ENCODE measurements at regions not wholly inside any gene's neighbourhood (a gene's known extent, or its start where the extent isn't known, plus 50 kb on each side); places are given as distances from the start of the nearest gene placed in this dataset.

DNA sequence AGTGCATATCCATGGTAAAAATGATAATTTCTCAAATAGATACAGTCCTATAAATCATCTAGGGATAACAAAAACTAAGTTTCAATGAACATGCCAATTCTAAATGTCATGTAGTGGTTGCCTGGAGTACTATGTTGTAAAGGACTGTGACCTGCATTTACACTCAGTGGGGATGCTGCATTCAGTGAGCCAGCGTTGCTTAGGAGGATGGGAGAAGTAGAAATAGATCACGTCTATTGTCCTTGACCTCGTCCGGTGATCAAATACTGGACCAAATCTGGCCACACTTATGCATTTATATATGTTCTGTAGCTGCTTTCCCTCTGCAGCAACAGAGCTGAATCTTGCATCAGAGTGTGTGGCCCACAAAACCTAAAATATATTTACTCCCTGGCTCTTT is 139.0 kb upstream of the ETAA1 start:
- intact Hi-C loops (cut with DNase I): no loop called here
- no peak for DNase-seq

DNA sequence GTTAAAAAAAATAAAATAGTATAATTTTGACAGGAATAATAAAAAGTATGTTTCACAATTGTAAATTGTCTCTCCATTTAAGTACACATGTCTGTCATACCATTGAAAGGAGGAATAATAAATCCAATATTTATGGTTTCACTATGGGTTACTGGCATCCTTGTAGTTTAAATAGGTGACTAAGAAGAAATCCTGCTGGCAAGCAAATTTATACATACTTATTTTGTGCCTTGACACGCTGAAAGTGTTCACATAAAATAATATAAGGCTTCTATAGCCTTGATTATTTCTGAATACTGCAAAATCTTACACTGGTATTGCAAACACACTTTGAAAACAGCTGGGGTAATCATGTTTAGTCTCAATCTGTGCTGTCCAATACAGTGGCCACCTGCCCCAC is 138.3 kb upstream of the ETAA1 start:
- DNase-seq: no peak
- intact Hi-C loops (cut with DNase I): no loop called here

DNA sequence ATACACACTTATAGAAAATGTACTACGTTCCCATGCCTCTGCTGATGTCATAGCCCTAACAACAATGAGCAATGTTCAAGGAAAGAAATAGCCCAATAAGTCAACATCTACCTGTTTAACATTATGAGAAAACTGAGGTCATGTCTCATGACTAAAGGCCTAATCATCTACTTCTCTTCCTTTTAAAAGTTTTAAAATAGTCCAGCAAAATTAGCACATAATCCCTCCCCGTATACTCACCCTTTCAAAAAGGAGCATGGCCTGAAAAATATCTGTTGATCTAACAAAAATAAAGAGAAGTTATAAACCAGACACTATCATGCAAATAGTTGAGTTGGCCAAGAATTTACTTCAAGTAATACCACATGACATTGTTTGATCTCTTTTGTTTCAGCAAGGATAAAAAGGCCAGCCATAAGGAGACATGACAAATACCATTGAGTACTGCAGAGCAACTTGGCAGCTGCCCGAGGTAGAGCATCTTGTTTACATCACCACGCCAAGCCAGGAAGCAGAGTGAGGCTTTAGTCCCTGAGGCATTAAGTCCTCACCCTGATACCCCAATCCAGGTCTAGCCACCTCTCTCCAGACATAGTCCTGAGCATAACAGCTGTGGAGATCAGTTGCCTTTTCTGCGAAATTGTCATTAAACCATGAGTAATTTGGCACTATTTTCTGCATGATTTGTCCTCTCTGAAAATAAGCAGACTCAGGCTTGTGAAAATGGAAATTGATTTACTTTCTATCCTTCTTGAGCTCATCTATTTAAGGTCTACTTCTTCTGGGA is 137.4 kb upstream of the ETAA1 start:
- intact Hi-C loops (cut with DNase I): no loop called here
- peak in 1 of 10 donors; percentile 3 for DNase-seq

DNA sequence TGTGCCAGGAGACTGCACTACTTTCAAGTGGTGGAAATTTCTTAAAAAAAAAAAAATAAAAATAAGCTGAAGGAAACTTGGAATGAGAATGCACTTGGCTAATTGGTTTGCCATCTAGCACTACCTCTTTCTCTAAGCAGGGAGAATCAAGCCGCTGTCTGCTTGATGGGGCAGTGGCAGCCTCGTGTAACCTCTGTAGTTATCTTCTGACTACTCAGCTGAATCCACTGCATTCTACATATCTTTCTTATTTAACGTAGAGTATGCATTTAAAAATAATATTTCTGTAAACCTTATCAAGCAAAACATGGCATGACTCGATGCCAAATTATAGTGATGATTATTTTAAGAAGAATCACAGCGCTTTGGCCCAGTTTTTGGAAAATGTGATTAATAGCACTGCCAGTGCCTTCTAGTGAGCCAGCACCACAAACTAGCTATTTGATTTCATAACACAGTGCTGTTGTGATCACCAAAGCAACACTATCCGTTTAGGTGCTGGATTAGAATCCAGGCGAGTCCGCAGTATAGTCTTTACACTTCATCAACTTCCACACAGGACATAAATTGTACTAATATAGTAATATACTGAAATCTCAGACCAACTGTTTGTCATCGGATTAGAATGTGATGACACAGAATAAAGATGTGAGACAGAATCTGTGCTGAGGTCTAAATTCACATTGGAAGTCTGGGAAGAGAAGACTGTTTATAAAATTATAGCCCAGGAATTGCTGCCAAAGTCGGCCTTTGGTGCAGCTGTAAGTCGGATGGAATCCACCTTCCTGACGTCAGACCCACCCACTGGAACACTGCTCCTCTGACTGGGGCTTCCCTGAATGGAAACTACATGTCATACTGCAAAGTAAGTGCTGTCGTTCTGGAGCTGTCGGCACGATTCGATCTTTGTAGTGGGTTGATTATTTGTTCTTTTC is 136.5 kb upstream of the ETAA1 start:
- DNase-seq: no peak
- intact Hi-C loops (cut with DNase I): no loop called here

DNA sequence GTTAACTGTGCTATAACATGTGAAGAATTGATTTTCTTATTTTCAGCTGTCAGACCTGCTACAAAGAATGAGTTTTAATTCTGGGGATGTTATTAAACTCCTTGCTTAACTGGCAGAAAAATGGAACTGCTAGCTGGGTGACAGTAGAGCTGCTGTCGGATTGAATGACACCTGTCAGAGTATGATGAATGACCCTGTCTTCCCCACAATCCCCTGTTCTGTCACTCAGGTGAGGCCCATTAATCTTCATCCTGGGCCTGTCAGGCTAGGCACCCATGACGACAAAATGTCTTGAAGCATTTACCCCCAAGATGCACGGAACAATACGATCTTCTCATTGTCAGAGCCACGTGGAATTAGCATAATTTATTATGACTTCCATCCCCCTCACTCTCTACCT is 129.9 kb upstream of the ETAA1 start:
- DNase-seq: no peak
- intact Hi-C loops (cut with DNase I): no loop called here

DNA sequence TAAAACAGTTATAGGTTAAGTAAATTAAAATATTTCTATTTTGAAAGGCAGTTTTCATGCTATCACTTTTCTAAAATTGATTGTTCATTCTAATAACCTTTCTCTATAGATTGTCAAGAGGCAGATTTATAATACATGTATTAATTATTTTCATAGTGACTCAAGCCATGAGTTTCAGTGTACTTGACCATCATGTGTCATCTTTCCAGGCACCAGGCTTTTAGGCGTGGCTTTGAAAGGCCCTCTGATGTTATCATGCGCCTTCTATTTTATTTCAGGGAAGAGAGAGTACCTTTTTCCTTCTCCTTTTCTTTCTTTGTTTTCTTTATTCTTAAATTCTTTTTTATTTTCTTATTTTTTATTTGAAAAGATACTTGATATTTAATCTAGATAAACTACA is 128.3 kb upstream of the ETAA1 start:
- intact Hi-C loops (cut with DNase I): no loop called here
- no peak for DNase-seq

DNA sequence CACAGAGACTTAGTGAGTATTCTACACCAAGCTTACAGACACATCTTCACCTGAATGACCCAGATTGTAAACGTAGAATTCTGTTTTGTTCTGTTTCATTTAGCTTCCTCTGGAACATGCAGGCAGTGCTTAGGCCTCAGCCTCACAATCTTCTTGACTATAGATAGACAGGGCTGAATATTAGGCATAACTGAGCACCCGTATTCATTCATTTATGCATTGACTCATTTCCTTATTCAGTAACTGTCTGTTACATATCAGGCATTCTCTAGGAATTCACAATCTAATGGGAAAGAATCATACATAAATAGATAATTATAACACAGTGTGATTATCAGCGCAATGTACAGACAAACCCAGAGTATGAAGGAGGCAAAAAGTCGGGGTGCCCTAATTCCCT is 124.9 kb upstream of the ETAA1 start:
- no peak for DNase-seq
- intact Hi-C loops (cut with DNase I): no loop called here

DNA sequence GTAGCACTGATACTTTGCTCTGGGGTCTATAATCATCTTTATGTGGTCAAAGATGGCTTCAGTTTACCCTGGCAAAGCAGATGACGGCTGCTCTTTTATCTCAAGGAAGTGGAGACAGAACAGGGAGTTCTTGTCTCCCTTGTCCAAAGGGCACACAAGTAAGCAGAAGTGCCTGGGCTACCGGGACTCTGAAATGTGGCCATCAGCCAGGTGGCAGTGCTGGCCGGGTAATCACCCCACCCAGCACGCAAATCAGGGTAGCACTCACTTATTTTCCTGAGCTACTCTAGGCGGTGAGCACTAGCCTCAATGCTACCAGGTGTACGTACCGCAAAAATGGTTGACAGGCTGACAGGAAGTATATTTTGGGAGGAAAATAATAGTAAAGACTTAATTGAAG is 119.7 kb upstream of the ETAA1 start:
- intact Hi-C loops (cut with DNase I): no loop called here

DNA sequence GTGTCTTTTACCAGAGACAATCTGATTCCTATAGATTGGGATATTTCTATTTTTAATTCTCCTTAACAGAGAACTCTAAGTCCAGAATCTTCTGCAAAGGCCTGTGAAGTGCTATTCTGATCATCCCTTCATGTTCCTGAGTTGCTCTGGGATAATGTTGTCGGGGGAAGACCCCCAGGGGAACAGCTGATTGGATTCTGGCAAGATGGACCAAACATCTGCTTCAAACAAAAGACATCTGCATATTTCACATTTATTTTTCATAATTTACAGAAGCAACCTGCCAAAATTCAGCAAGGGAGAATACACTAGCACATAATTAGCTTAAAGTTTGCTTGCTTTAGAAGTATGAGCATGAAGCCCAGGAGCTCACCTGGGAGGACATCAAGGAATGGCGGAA is 116.0 kb upstream of the ETAA1 start:
- no peak for DNase-seq
- intact Hi-C loops (cut with DNase I): no loop called here

More for the DNA sequence above, 119.7 kb upstream of the ETAA1 start:
- no peak for DNase-seq

DNA sequence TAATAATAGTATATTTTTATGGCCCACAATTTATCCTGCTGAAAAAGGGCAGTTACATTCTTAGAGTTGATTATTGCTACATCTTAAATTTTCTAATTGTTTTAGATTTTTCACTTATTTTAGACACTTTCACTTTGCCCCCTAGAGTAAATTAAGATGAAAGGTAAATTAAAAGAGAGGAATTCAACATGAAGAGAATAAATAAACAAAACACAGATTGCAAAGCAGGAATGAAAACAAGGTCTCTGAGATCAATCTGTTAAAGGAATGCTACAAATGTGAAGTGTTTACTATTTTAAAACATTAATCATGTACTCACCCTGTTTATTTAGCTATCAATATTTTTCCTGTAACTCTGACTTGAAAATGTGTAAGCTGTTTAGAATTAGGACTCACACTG is 113.5 kb upstream of the ETAA1 start:
- no peak for DNase-seq
- intact Hi-C loops (cut with DNase I): no loop called here

DNA sequence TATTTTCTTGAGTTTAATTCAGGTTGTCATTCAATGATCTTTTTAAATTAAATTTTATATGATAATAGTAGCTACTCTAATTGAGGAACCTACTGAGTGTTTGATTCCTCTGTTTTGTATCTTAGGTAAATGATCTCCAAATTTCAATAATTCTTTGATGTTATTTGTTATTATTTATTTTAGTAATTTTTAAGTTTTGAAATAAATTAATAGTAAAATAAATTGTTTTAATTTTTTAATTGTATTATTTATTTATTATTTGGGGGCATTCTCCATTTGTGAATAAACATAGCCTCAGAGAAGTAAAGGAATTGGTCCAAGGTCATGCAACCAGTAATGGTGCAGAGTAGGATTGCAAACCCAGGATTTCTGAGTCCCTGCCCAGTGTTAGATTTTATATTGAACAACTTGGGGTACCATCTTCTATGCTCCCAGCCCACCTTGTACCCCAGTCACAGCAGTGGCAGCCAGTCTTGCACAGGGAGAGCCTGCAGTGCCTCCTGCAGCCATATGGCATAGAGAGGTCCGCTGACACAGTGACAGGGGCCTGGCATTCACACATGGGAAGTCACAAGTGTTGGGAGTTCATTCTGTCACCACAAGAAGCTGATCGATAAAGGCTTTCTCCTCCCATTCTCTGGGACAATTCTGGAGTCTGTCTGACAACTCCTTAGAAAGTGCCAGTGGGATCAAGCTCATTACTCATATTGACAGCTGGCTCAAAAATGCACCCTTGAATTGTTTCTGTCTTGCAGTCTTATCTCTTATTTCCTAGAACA is 110.0 kb upstream of the ETAA1 start:
- intact Hi-C loops (cut with DNase I): no loop called here
- DNase-seq: no peak

DNA sequence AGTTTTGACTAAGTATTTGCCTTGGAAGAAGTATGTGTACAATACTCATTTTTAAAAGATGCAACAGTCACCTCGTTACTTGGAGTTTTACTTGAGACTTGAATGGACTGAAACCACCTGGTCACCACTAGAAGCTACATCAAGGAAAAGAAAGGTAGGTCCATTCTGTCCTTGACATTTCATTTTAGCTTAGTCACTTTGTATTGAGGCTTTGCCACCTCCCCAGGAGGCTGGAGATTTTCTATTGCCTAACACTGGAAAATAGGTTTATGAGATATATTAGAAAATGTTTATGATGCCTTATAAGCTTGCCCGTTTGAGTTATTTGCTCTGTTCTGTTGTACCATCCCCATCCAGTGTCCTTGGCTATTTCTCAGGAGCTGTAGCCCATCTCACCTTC is 107.9 kb upstream of the ETAA1 start:
- intact Hi-C loops (cut with DNase I): no loop called here
- DNase-seq: no peak

DNA sequence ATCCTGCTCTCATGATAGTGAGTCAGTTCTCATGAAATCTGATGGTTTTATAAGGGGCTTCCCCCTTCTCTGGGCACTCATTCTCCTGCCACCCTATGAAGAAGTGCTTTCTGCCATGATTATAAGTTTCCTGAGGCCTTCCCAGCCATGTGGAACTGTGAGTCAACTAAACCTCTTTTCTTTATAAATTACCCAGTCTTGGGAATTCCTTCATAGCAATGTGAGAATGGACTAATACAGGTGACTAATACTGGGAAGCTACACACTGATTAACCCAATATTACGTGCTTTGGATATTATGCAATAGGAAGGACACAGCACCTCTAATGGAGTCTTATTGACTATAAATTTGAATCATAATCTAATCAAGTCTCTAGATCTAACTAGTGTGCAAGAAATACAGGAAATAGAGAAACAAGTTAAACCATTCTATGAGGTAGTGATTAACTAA is 107.2 kb upstream of the ETAA1 start:
- intact Hi-C loops (cut with DNase I): no loop called here
- DNase-seq: no peak

DNA sequence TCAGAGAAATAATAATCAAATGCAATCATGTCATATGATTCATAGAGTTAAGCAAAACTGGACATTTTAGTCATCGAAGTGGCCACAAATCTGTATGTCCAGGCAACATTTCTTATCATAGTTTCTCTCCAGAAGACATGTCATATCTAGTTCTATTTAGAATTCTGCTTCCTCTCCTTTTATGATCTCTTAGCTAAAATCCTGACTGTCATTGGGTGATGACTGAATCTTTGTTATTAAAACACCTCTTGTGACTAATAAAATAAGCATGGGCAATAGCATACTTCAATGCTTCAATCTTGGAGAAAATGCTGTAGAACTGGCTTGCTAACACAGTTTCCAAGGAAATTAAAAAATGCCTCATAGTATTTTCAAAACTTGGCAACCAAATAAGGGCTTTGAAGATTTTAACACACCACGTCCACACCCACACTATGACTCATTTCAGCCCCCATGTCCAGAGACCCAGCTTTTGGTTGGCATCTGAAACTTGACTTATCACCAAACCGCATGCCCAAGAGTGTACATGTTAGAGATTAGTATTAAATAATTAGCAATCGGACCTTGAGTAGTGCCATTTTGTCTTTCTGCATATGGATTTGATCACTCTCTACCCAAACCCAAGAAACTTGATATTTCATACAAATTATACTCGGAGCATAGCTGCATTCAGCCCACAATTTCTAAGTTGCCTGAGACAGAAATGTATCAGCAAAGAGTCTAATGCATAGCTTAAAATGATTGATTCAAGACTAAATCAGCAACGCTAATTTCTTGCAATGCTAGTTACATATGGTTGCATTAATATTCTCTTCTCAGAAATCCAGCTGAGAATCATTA is 106.5 kb upstream of the ETAA1 start:
- intact Hi-C loops (cut with DNase I): no loop called here
- no peak for DNase-seq

DNA sequence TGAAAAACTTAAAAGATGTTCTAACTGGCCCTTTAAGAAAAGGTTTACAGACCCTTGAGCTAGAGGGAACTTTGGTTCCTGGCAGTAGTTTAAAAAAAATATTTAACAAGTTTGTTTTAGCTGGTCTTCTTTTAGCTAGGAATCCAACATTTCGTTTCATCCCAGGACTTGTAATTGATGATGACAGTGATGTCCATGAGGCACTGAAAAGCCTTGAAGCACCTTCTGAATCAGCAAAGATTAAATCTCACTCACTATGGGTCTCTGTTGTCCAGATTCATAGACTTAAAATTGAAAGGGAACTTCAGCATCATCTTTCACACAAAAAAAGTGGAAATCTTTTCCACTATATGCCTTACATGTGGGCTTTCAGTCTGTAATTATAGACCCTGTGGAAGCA is 102.9 kb upstream of the ETAA1 start:
- intact Hi-C loops (cut with DNase I): no loop called here
- DNase-seq: no peak

DNA sequence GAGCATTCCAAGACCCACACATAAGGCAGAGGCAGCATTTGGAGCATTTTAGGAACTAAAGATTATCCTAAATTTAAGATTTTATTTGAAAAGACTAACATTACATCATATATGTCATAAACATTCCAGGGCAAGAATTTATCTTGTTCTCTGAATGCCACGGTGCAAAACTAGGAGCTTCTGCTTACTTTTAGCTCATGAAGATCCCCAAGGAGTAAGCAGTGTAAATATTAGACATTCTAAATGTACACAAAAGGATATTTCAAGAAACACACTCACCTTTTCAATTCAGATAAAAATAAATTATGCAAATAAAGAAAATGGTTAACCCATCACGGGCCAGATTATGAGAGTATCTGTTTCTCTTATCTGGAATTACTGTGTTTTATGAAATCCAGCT is 101.7 kb upstream of the ETAA1 start:
- intact Hi-C loops (cut with DNase I): no loop called here
- no peak for DNase-seq

DNA sequence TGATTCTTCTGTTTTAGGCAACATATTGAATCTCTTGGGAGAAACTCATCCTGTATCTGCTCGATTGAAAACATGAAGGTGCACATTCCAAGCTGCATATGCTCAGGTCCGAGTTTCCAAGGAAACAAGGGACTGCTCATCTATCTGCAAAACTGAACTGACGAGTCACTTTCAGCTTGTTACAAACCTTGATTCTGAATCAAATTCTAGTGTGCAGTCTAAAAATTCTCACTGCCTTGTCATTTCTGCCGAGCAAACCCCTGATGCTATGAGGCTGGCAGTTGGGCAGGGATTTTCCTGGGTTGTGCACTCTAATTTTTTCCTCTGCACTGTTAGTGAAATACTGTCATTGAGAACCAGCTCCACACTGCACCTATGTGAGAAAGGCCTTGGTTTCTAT is 101.3 kb upstream of the ETAA1 start:
- intact Hi-C loops (cut with DNase I): no loop called here

DNA sequence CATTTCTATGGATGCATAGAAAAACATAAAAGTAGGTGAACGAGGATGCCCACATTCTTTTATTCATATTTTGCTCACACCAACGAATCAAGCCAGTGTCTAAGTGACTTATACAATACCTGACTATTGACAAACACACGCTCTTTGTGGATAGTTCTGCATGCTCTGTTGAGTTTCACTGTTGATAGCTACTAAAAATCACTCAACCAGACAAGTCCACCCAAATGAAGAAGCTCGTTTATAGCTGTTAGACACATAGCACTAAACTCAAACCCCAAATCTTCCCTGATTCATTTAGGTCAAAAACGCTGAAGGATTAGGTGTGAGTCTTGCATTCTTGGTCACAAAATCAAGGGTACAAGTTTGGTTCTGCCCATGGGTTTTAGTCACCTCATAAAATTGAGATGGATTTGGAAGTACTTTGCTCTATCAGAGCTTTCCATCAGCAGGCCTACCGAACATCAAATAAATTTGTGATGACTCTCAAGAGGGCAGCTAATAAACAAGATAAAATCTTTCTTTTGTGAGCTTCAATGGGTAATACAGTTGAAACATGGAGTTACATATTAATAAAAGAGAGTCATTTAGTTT is 92.7 kb upstream of the ETAA1 start:
- no peak for DNase-seq
- intact Hi-C loops (cut with DNase I): no loop called here

More for the DNA sequence above, 101.3 kb upstream of the ETAA1 start:
- DNase-seq: no peak

DNA sequence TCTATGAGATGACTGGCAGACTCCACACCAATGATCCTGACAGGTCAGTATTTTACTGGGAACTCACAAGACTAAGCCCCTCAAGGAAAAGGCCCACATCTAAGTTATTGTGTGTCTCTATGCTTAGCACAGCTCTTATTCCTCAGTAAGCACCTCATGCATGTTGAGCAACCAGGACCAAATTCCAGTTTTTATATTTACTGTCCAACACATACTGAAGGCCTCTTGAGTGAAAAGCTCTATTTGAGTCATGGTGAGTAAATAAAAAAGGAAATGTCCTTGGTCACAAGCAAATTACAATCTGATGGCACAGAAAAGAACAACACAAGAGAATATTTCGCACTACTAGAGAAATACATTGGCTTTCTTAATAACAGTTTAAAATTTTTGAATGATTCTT is 87.9 kb upstream of the ETAA1 start:
- intact Hi-C loops (cut with DNase I): no loop called here
- no peak for DNase-seq

DNA sequence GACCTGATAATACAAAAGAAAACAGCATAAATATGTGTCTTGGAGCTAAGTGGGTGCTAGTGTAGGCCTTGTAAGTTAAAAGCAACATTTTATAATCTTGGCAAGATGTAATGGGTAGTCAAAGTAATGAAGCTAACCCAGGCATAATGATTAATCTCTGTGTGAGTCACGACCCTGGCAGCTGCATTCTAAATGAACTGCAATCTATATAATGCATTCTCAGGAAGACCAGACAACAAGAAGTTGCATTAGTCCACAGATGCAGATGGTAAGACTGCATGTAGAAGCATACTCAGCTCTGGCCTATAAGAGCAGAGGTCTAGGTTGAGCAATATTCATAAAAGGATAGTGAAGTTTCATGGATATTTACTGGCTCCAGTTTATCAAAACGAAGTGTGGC is 85.6 kb upstream of the ETAA1 start:
- intact Hi-C loops (cut with DNase I): no loop called here
- DNase-seq: no peak
